GM12892 (cell line): ENCODE measurements at regions not wholly inside any gene's neighbourhood (a gene's known extent, or its start where the extent isn't known, plus 50 kb on each side); places are given as distances from the start of the nearest gene placed in this dataset.
"Not testable (repeated sequence)": the region's sequence is repeated elsewhere in the genome, so short reads cannot be mapped to it uniquely, and the experiment has no call there.

Experiments used
- POLR2A ChIP-seq: IDR thresholded peaks from 2 replicates; pipeline ENCODE4 v1.6.1; 2011; ENCODE audit warnings: low read depth, low read length, control low read depth
- POLR2AphosphoS5 ChIP-seq: IDR thresholded peaks from 2 replicates; pipeline ENCODE4 v1.6.1; 2011; ENCODE audit warnings: low read depth, low read length, control low read depth
- TAF1 ChIP-seq: IDR thresholded peaks from 2 replicates; pipeline ENCODE4 v1.6.1; 2011; ENCODE audit warnings: low read depth, mild to moderate bottlenecking, control low read depth, low read length, borderline replicate concordance

- TF ChIP-seq TAF1, POLR2AphosphoS5, POLR2A: not testable (repeated sequence)
Observed at GRCh38 chr20:30164389-30164788, 1093.1 kb upstream of the DEFB115 start.
